Suprapubic skin (tissue), 4 donors: ENCODE measurements at regions not wholly inside any gene's neighbourhood (a gene's known extent, or its start where the extent isn't known, plus 50 kb on each side); places are given as distances from the start of the nearest gene placed in this dataset.

Experiments
- DNase-seq, 2 donors: peaks; one replicate each; pipeline ENCODE4 v3.0.0-alpha.2; 2019; ENCODE audit warnings: low spot score in 2 of 2
- H3K27ac ChIP-seq: fragments of 200-600 bp; sonication (generic); one replicate; pipeline ENCODE4 v1.5.1; 2019
- H3K27me3 ChIP-seq: fragments of 200-600 bp; sonication (generic); one replicate; pipeline ENCODE4 v1.5.1; 2019
- H3K36me3 ChIP-seq: fragments of 200-600 bp; sonication (generic); one replicate; pipeline ENCODE4 v1.5.1; 2019
- H3K4me1 ChIP-seq: fragments of 200-600 bp; sonication (generic); one replicate; pipeline ENCODE4 v1.5.1; 2019
- H3K4me3 ChIP-seq: fragments of 200-600 bp; sonication (generic); one replicate; pipeline ENCODE4 v1.5.1; 2019; ENCODE audit warnings: mild to moderate bottlenecking
- H3K9me3 ChIP-seq: fragments of 200-600 bp; sonication (generic); one replicate; pipeline ENCODE4 v1.5.1; 2019
- CTCF ChIP-seq, 2 donors: fragments of 200-600 bp in 1 of 2; fragments of 450-650 bp in 1 of 2; sonication (generic) in 1 of 2; IDR thresholded peaks; one replicate each; pipeline ENCODE4 v1.5.1; 2016 to 2019; ENCODE audit warnings: antibody characterized with exemption in 2 of 2, mild to moderate bottlenecking in 1 of 2, moderate library complexity in 1 of 2
- EP300 ChIP-seq: sonication (generic); formaldehyde crosslinking; IDR thresholded peaks from one replicate; pipeline ENCODE4 v1.6.1; 2017; ENCODE audit warnings: antibody characterized with exemption
- POLR2A ChIP-seq, 2 donors: fragments of 450-650 bp; IDR thresholded peaks; one replicate each; pipeline ENCODE4 v1.6.1; 2017; ENCODE audit warnings: antibody characterized with exemption in 2 of 2, mild to moderate bottlenecking in 2 of 2, moderate library complexity in 2 of 2
- POLR2AphosphoS5 ChIP-seq, 3 donors: sonication (generic); formaldehyde crosslinking; IDR thresholded peaks; one replicate each; pipeline ENCODE4 v1.6.1; 2017; ENCODE audit warnings: antibody characterized with exemption in 3 of 3
- WGBS: methylation state at CpG from one replicate; pipeline ENCODE4 v1.1.5; 2018; 5-methylcytosine and 5-hydroxymethylcytosine counted together

DNA sequence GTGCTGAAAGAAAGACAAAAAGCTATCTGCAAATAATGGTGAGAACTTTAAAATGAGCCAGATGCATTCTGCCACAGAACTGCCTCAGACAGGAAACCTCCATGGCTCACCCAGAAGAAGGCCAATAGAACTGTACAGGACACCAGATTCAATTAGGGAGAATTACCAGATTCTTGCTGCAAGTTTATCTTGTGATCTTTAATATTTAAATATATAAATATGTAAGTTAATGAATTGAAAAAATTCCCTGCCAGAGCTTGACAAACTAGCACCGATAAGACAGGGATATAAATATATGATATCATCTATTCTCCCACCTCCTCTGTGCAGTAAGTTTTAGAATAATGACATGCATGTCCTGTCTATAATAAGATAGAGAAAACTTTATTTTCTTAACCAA lies 252.8 kb downstream of the PLK2 start:
- Histone ChIP-seq H3K36me3 (no peaks in the 10 kb centered on the region), H3K27me3 (no peaks in the 10 kb centered on the region), H3K9me3 (no peaks in the 10 kb centered on the region), H3K4me1 (no peaks in the 10 kb centered on the region), H3K27ac (no peak overlapping the region), H3K4me3 (no peak overlapping the region)
- no peak for DNase-seq
- no peak for TF ChIP-seq EP300
- TF ChIP-seq CTCF (IDR thresholded peaks at IDR 0.05): no peak
- TF ChIP-seq POLR2A (IDR thresholded peaks at IDR 0.05): no peak
- TF ChIP-seq POLR2AphosphoS5 (IDR thresholded peaks at IDR 0.05): no peak
- 44% methylated on average over 1 of the region's 1 CpG for WGBS

GRCh38 chr5:58204966-58205365 lies 254.9 kb downstream of the PLK2 start:
- TF ChIP-seq POLR2A (IDR thresholded peaks at IDR 0.05): no peak
- no peak for TF ChIP-seq EP300
- no peak for TF ChIP-seq POLR2AphosphoS5 (IDR thresholded peaks at IDR 0.05)
- no peaks in the 10 kb centered on the region for H3K27me3 ChIP-seq
- no peaks in the 10 kb centered on the region for H3K36me3 ChIP-seq
- 96% methylated on average over 3 of the region's 3 CpGs for WGBS
- H3K4me3 ChIP-seq: no peak overlapping the region
- no peaks in the 10 kb centered on the region for H3K9me3 ChIP-seq
- DNase-seq: no peak
- H3K4me1 ChIP-seq: no peaks in the 10 kb centered on the region
- no peak overlapping the region for H3K27ac ChIP-seq

GRCh38 chr5:58202941-58203444 lies 256.9 kb downstream of the PLK2 start:
- no peak for DNase-seq
- Histone ChIP-seq H3K4me3 (no peak overlapping the region), H3K27me3 (no peaks in the 10 kb centered on the region), H3K4me1 (no peaks in the 10 kb centered on the region), H3K27ac (no peak overlapping the region), H3K9me3 (no peaks in the 10 kb centered on the region), H3K36me3 (no peaks in the 10 kb centered on the region)
- WGBS: 93% methylated on average over 2 of the region's 2 CpGs
- TF ChIP-seq CTCF (IDR thresholded peaks at IDR 0.05) (no peak), EP300 (no peak), POLR2A (IDR thresholded peaks at IDR 0.05) (no peak), POLR2AphosphoS5 (IDR thresholded peaks at IDR 0.05) (no peak)

DNA sequence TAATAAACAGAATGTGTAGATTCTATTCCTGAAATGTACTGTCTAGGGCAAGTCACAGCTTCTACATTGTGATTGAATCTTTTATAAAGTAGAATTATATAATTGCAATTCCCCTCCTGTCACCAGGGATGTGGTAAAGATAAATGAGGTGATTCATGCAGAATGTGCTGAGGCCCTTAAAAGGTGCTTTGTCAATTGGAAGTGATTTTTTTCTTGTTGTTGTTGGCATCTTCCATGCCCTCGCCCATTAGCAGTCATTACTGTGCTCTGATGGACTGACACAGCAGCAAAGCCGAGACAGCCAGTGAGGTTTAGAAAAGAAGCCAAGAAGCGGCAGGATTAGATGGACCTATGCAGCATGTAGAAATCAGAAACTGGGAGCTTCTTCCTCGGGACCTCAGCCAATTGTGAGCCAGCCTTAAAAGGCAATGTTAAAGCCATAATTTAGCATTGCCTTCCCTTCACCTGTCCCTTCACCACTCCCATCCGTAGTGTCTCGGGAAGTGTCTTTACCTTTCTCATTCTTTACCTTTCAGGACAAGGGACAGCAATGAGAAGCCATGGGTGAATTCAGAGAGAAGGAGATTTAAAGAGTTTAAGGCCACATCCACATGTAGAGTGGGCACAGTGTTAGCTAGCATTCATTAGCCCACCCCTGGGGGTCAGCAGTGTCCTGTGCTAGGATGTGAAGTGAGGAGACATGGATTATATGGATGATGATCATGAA lies 257.8 kb downstream of the PLK2 start:
- H3K9me3 ChIP-seq: no peaks in the 10 kb centered on the region
- H3K27ac ChIP-seq: no peak overlapping the region
- H3K4me3 ChIP-seq: no peak overlapping the region
- DNase-seq: no peak
- H3K27me3 ChIP-seq: no peaks in the 10 kb centered on the region
- 65% methylated on average over 6 of the region's 6 CpGs for WGBS
- no peak for TF ChIP-seq CTCF (IDR thresholded peaks at IDR 0.05)
- no peak for TF ChIP-seq EP300
- no peak for TF ChIP-seq POLR2AphosphoS5 (IDR thresholded peaks at IDR 0.05)
- no peak for TF ChIP-seq POLR2A (IDR thresholded peaks at IDR 0.05)
- no peaks in the 10 kb centered on the region for H3K4me1 ChIP-seq
- no peaks in the 10 kb centered on the region for H3K36me3 ChIP-seq

- 95% methylated on average over 1 of the region's 1 CpG for WGBS
- Histone ChIP-seq H3K4me1 (no peaks in the 10 kb centered on the region), H3K4me3 (no peak overlapping the region), H3K27me3 (no peaks in the 10 kb centered on the region), H3K36me3 (no peaks in the 10 kb centered on the region), H3K9me3 (peaks cover 4% of the 10 kb centered on the region), H3K27ac (no peak overlapping the region)
- no peak for DNase-seq
- TF ChIP-seq POLR2A (IDR thresholded peaks at IDR 0.05) (no peak), CTCF (IDR thresholded peaks at IDR 0.05) (no peak), POLR2AphosphoS5 (IDR thresholded peaks at IDR 0.05) (no peak), EP300 (no peak)
These were observed 259.4 kb downstream of the PLK2 start for GRCh38 chr5:58200451-58200850.
